Nephron (organoid): ENCODE measurements at regions not wholly inside any gene's neighbourhood (a gene's known extent, or its start where the extent isn't known, plus 50 kb on each side); places are given as distances from the start of the nearest gene placed in this dataset.

Source experiments
- H3K27ac Mint-ChIP-seq, 3 experiments: 2 replicates each; pipeline ENCODE4 v1.8.0; 2020; ENCODE audit warnings: mixed read lengths in 3 of 3, mild to moderate bottlenecking in 2 of 3, moderate library complexity in 1 of 3
- H3K27me3 Mint-ChIP-seq: 2 replicates; pipeline ENCODE4 v1.8.0; 2021; ENCODE audit warnings: low read depth, mild to moderate bottlenecking, moderate library complexity, mixed read lengths
- H3K36me3 Mint-ChIP-seq: 2 replicates; pipeline ENCODE4 v1.8.0; 2020; ENCODE audit warnings: low read depth, mixed read lengths
- H3K4me1 Mint-ChIP-seq: 2 replicates; pipeline ENCODE4 v1.8.0; 2020; ENCODE audit warnings: mixed read lengths
- H3K4me3 Mint-ChIP-seq, 3 experiments: 2 replicates each; pipeline ENCODE4 v1.8.0; 2020; ENCODE audit warnings: mild to moderate bottlenecking in 3 of 3, mixed read lengths in 3 of 3, moderate library complexity in 2 of 3
- H3K9me3 Mint-ChIP-seq: 2 replicates; pipeline ENCODE4 v1.8.0; 2020; ENCODE audit warnings: mixed read lengths
- TF ChIP-seq, protein P1 (sequence below), 3 experiments: fragments of 200-600 bp; sonication (generic); IDR thresholded peaks; one replicate each; pipeline ENCODE4 v1.5.0; 2021; ENCODE audit warnings: antibody characterized with exemption in 3 of 3; ENCODE audit not compliant: unreplicated experiment in 3 of 3

DNA sequence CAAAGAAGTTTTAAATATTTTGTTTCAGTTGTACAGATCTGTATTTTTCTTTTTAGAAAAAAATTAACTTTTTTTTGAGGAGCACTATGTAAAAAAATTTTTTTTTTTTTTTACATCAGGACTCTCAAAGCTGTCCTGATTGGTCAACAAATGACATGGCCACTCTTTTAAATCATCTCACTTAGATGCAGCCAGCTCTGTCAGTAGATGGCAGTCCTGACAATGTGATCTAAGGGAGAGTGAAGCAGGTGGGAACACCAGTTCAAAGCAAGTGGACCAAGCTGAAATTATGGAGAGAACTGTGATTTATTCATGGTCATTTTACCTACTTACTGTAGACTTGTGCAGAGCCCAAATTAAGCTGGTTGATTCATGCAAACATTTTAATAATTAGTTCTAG, 174.7 kb upstream of the GPRIN3 start:
- H3K36me3 Mint-ChIP-seq = no peaks in the 10 kb centered on the region
- peaks cover 16% of the 10 kb centered on the region for H3K9me3 Mint-ChIP-seq
- H3K4me1 Mint-ChIP-seq = no peaks in the 10 kb centered on the region
- H3K27me3 Mint-ChIP-seq = no peaks in the 10 kb centered on the region
- no peak overlapping the region for H3K27ac Mint-ChIP-seq
- TF ChIP-seq, protein P1, sequence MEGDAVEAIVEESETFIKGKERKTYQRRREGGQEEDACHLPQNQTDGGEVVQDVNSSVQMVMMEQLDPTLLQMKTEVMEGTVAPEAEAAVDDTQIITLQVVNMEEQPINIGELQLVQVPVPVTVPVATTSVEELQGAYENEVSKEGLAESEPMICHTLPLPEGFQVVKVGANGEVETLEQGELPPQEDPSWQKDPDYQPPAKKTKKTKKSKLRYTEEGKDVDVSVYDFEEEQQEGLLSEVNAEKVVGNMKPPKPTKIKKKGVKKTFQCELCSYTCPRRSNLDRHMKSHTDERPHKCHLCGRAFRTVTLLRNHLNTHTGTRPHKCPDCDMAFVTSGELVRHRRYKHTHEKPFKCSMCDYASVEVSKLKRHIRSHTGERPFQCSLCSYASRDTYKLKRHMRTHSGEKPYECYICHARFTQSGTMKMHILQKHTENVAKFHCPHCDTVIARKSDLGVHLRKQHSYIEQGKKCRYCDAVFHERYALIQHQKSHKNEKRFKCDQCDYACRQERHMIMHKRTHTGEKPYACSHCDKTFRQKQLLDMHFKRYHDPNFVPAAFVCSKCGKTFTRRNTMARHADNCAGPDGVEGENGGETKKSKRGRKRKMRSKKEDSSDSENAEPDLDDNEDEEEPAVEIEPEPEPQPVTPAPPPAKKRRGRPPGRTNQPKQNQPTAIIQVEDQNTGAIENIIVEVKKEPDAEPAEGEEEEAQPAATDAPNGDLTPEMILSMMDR (IDR thresholded peaks at IDR 0.05; ENCODE audit: unreplicated experiment in 3 of 3) = peak in 2 of 3 experiments; percentile 21 to 48
- H3K4me3 Mint-ChIP-seq = no peak overlapping the region

- Mint-ChIP-seq H3K4me3 (no peak overlapping the region), H3K9me3 (no peaks in the 10 kb centered on the region), H3K4me1 (peaks cover 12% of the 10 kb centered on the region), H3K27ac (peak overlapping the region; percentile 69 to 87 (median 87)), H3K36me3 (no peaks in the 10 kb centered on the region), H3K27me3 (no peaks in the 10 kb centered on the region)
- TF ChIP-seq, protein P1 (IDR thresholded peaks at IDR 0.05; ENCODE audit: unreplicated experiment in 3 of 3) = no peak
These were observed 162.4 kb upstream of the GPRIN3 start for GRCh38 chr4:89469930-89470375.

- Mint-ChIP-seq H3K4me1 (peaks cover 12% of the 10 kb centered on the region), H3K4me3 (no peak overlapping the region), H3K27me3 (no peaks in the 10 kb centered on the region), H3K36me3 (no peaks in the 10 kb centered on the region), H3K27ac (peak overlapping the region; percentile 69 to 87 (median 87)), H3K9me3 (no peaks in the 10 kb centered on the region)
- TF ChIP-seq, protein P1 (IDR thresholded peaks at IDR 0.05; ENCODE audit: unreplicated experiment in 3 of 3) = no peak
These were observed 161.9 kb upstream of the GPRIN3 start for GRCh38 chr4:89469516-89469915.

GRCh38 chr4:89468602-89469001, 161.0 kb upstream of the GPRIN3 start:
- H3K9me3 Mint-ChIP-seq = peaks cover 3% of the 10 kb centered on the region
- H3K4me1 Mint-ChIP-seq = peaks cover 12% of the 10 kb centered on the region
- no peak overlapping the region for H3K4me3 Mint-ChIP-seq
- no peaks in the 10 kb centered on the region for H3K27me3 Mint-ChIP-seq
- TF ChIP-seq, protein P1 (IDR thresholded peaks at IDR 0.05; ENCODE audit: unreplicated experiment in 3 of 3) = no peak
- H3K27ac Mint-ChIP-seq = no peak overlapping the region
- no peaks in the 10 kb centered on the region for H3K36me3 Mint-ChIP-seq

DNA sequence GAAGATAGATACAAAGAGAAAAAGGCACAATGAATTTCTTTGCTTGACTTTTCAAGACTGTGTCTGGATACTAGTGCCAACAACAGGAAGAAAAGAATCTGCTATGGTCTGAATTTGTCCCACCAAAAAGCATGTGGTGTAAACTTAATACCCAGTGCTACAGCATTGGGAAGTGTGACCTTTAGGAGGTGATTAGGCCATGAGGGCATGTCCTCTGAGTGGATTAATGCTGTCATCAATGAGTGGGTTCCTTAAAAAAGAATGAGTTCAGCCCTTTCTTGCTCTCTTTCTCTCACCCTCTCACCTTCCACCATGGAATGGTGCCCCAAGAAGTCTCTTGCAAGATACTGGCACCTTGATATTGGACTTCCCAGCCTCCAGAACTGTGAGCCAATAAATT, 155.7 kb upstream of the GPRIN3 start:
- no peaks in the 10 kb centered on the region for H3K4me1 Mint-ChIP-seq

DNA sequence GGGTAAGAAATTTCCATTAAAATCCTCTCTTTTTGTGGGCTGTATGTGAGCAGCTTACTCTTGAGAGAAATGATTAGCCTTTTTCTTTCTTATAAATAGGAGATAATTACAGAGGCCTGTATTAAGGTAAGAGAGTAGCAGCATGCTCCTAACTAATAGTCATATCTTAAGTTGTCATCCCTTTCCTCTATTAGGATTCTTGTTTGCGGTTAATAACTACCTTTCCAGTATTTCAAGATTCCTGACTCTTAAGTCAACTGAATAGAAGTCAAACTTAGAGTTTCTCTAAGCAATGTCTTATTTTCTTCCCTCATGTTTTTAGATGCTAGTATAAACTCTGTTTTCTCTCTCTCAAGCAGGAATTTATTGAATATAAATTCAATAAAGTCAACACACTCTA, 139.9 kb upstream of the GPRIN3 start:
- TF ChIP-seq, protein P1 (IDR thresholded peaks at IDR 0.05; ENCODE audit: unreplicated experiment in 3 of 3) = no peak
- no peak overlapping the region for H3K27ac Mint-ChIP-seq
- H3K4me3 Mint-ChIP-seq = no peak overlapping the region
- H3K36me3 Mint-ChIP-seq = peaks cover 8% of the 10 kb centered on the region
- no peaks in the 10 kb centered on the region for H3K4me1 Mint-ChIP-seq
- H3K9me3 Mint-ChIP-seq = peaks cover 28% of the 10 kb centered on the region
- no peaks in the 10 kb centered on the region for H3K27me3 Mint-ChIP-seq

More for the DNA sequence above, 155.7 kb upstream of the GPRIN3 start:
- Mint-ChIP-seq H3K36me3 (no peaks in the 10 kb centered on the region), H3K4me3 (no peak overlapping the region), H3K27ac (no peak overlapping the region), H3K27me3 (no peaks in the 10 kb centered on the region), H3K9me3 (peaks cover 5% of the 10 kb centered on the region)
- TF ChIP-seq, protein P1 (IDR thresholded peaks at IDR 0.05; ENCODE audit: unreplicated experiment in 3 of 3) = no peak
